ENCODE measurements at regions not wholly inside any gene's neighbourhood (a gene's known extent, or its start where the extent isn't known, plus 50 kb on each side); places are given as distances from the start of the nearest gene placed in this dataset.

DNA sequence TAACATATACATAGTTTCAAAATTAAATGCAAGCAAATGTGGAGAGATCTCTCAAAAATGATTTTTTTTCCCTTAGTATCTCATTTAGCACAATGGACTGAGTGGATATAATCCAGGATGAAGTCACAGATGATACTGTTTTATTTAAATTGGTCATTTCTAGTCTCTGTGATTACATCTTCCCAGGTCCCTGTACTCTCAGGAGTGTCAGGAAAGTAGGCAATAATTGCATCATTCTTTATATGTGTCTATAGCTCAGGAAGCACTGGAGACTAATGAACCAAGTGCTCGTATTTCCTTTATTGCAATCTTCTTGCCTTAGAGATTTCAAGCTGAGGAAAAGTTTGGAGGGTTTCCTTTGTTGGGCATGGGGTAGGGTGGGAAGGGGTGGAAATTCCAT lies 309.4 kb upstream of the THRB start:
- no peak for DNase-seq (ENCODE audit: low spot score)
- TF ChIP-seq, protein P1, sequence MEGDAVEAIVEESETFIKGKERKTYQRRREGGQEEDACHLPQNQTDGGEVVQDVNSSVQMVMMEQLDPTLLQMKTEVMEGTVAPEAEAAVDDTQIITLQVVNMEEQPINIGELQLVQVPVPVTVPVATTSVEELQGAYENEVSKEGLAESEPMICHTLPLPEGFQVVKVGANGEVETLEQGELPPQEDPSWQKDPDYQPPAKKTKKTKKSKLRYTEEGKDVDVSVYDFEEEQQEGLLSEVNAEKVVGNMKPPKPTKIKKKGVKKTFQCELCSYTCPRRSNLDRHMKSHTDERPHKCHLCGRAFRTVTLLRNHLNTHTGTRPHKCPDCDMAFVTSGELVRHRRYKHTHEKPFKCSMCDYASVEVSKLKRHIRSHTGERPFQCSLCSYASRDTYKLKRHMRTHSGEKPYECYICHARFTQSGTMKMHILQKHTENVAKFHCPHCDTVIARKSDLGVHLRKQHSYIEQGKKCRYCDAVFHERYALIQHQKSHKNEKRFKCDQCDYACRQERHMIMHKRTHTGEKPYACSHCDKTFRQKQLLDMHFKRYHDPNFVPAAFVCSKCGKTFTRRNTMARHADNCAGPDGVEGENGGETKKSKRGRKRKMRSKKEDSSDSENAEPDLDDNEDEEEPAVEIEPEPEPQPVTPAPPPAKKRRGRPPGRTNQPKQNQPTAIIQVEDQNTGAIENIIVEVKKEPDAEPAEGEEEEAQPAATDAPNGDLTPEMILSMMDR (IDR thresholded peaks at IDR 0.05): no peak
- ATAC-seq (ENCODE audit: low FRiP score): no peak

DNA sequence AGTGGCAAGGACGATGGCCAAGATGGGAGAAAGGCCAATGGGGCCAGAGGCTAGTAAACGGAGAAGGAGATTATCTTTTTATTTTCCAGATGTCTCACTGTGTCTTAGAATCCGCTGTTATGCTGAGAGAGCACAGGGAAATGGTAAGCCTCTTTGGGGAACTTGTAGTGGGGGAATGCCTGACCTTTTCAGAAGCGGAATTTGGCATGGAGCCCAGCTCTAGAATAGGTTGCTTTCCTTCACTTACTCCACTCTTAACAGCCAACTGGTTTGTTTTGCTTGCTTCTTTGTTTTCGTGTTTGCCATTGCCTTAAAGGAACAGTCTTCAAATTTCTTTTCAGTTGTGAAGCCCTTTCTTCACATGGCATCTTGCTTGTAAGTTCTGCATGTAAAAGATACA lies 316.2 kb upstream of the THRB start:
- TF ChIP-seq, protein P1 (IDR thresholded peaks at IDR 0.05): no peak
- DNase-seq (ENCODE audit: low spot score) (no peak), ATAC-seq (ENCODE audit: low FRiP score) (no peak)

DNA sequence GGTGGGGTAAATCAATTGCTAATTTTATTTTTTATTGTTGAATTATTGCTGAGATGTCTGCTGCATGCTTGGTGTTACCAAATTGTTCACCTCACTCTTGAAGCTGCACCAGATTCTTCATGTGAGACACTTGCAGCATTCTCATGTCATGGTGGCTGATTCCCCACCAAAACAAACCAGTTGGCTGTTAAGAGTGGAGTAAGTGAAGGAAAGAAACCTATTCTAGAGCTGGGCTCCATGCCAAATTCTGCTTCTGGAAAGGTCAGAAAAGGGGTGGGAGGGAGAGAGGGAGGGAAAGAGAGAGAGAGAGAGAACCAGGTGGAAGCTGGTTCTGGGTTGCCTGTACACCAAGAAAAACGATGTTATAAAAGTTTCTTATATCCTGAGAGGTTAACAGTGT lies 317.5 kb upstream of the THRB start:
- TF ChIP-seq, protein P1 (IDR thresholded peaks at IDR 0.05): no peak
- no peak for DNase-seq (ENCODE audit: low spot score)
- ATAC-seq (ENCODE audit: low FRiP score): no peak

DNA sequence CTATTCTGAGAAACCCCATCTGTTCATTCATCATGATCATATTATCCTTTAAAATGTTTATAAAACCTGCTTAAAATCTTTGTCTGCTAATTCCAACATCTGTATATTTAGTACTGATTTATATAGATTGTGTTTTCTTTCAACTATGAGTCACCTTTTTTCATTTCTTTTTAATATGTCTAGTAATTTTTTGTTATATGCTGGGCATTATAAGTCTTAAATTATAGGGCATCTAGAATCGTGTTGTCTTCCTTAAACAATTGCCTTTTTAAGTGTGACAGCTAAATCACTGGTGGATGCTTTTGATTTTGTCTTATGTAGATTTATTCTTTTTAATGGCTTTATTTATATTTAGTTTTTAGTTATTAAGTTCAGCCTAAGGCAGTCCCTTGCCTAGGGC lies 323.4 kb upstream of the THRB start:
- ATAC-seq (ENCODE audit: low FRiP score): no peak
- TF ChIP-seq, protein P1 (IDR thresholded peaks at IDR 0.05): no peak
- DNase-seq (ENCODE audit: low spot score): no peak

GRCh38 chr3:24828011-24828410 lies 333.4 kb upstream of the THRB start:
- TF ChIP-seq, protein P1 (IDR thresholded peaks at IDR 0.05): no peak
- no peak for ATAC-seq (ENCODE audit: low FRiP score)
- no peak for DNase-seq (ENCODE audit: low spot score)

GRCh38 chr3:24828551-24828950 lies 333.9 kb upstream of the THRB start:
- TF ChIP-seq, protein P1 (IDR thresholded peaks at IDR 0.05): no peak
- DNase-seq (ENCODE audit: low spot score) (no peak), ATAC-seq (ENCODE audit: low FRiP score) (no peak)

DNA sequence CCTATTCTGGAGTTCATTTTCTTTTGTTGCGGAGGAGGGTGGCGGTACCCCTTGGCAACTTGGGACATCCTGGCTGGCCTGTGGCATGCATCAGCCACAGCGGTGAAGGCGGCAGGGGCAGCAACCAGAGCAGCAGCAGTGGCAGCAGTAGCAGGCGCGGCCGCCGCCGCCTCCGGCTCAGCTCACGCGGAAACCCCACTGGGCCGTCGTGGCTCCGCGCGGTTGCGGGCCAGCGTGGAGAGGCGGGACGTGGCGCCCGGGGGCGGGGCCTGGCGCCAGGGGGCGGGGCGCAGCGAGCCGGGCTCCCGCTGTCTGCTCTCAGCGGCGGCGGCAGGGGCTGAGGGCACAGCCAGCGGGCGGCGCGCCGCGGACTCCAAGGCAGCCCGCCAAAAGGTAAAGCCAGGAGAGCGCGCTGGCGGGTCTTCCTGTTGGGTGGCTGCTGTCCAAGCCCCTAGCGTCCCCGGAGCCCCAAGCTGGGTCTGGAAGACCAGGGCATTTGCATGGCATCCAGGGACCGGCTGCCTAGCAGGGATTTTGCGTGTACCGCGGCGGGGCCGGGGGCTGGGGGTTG lies 334.4 kb upstream of the THRB start:
- DNase-seq (ENCODE audit: low spot score): no peak
- TF ChIP-seq, protein P1 (IDR thresholded peaks at IDR 0.05): no peak
- ATAC-seq (ENCODE audit: low FRiP score): peak; percentile 84

Measured in omental fat pad (tissue), 3 donors.